Activated naive CD8-positive, alpha-beta T cell treated with anti-CD3 and anti-CD28 coated beads, Interleukin-2, amount 50 U/mL, for 24 hours (primary cell): ENCODE measurements at regions not wholly inside any gene's neighbourhood (a gene's known extent, or its start where the extent isn't known, plus 50 kb on each side); places are given as distances from the start of the nearest gene placed in this dataset.
"Not testable (repeated sequence)": the region's sequence is repeated elsewhere in the genome, so short reads cannot be mapped to it uniquely, and the experiment has no call there.

ENCODE experiments used
- ATAC-seq: fragments of 150-1000 bp; cut with Tn5 transposase; one replicate; pipeline ENCODE4 v1.10.0; 2021
- DNase-seq: peaks from one replicate; pipeline ENCODE4 v3.0.0; 2021
- H3K27ac Mint-ChIP-seq: one replicate; pipeline ENCODE4 v1.8.0; 2021; ENCODE audit warnings: mild to moderate bottlenecking, mixed read lengths
- H3K27me3 Mint-ChIP-seq: one replicate; pipeline ENCODE4 v1.8.0; 2021; ENCODE audit warnings: mixed read lengths
- H3K36me3 Mint-ChIP-seq: one replicate; pipeline ENCODE4 v1.8.0; 2021; ENCODE audit warnings: low read depth, mixed read lengths
- H3K4me1 Mint-ChIP-seq: one replicate; pipeline ENCODE4 v1.8.0; 2021; ENCODE audit warnings: mixed read lengths
- H3K4me3 Mint-ChIP-seq: one replicate; pipeline ENCODE4 v1.8.0; 2021; ENCODE audit warnings: mild to moderate bottlenecking, moderate library complexity, mixed read lengths
- H3K9me3 Mint-ChIP-seq: one replicate; pipeline ENCODE4 v1.8.0; 2021; ENCODE audit warnings: mixed read lengths

DNA sequence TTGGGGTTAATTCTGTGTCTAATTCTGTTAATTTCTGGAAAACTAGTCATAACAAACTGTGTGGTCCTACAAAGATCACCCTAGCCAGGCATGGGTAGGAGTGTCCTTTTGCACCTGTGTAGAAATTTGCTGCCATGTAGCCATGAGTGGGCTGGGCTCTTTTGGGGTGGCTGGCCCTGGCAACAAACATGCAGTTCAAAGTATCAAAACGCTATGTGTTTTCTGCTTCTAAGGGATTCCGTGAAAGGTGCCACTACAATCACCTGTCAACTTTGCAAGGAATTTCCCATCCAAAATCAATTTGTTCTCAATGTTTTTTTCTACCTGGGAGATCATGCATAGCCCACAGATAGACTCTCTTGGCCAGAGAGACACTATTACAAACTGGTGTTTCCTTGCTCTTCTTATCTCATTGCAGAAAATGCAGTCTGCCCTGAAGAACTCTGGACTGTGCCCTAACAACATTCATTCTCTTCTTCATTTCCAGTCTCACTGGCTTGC is 537.7 kb upstream of the ID2 start:
- Mint-ChIP-seq H3K4me3 (no peak overlapping the region), H3K4me1 (peaks cover 4% of the 10 kb centered on the region), H3K9me3 (no peaks in the 10 kb centered on the region), H3K27me3 (no peaks in the 10 kb centered on the region), H3K36me3 (no peaks in the 10 kb centered on the region), H3K27ac (no peak overlapping the region)
- DNase-seq: no peak
- no peak for ATAC-seq

DNA sequence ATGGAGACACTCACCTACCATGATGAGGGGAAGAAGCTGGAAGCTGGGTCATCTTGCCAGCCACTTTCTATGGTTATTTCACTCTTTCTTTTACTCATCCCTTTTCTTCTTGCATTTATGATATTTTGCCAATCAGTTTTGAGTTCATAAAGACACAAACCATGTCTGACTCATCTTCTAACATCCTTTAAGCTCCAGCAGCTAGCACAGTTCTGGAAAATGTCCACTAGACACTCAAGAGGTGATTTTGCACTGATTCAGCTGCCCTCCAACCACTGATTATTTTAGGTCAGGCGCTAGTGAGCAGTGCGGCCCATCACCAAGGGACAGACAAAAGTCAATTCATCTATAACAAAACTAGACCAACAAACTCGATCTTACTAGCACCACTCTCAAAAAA is 537.1 kb upstream of the ID2 start:
- no peak for ATAC-seq
- Mint-ChIP-seq H3K36me3 (no peaks in the 10 kb centered on the region), H3K27me3 (no peaks in the 10 kb centered on the region), H3K4me3 (no peak overlapping the region), H3K27ac (no peak overlapping the region), H3K9me3 (no peaks in the 10 kb centered on the region), H3K4me1 (peaks cover 4% of the 10 kb centered on the region)
- no peak for DNase-seq

DNA sequence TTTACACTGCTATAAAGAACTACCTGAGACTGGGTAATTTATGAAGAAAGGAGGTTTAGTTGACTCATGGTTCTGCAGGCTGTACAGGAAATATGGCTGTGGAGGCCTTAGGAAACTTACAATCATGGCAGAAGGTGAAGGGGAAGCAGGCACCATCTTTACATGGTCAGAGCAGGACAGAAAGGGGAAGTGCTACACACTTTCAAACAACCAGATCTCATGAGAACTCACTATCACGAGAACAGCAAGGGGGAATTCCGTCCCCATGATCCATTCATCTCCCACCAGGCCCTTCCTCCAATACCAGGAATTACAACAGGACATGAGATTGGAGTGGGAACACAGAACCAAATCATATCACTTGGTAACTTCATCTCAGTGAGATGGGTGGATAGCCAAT is 536.5 kb upstream of the ID2 start:
- DNase-seq, H3K4me1 Mint-ChIP-seq, ATAC-seq, H3K36me3 Mint-ChIP-seq, H3K9me3 Mint-ChIP-seq, H3K27ac Mint-ChIP-seq, H3K27me3 Mint-ChIP-seq, H3K4me3 Mint-ChIP-seq: not testable (repeated sequence)

DNA sequence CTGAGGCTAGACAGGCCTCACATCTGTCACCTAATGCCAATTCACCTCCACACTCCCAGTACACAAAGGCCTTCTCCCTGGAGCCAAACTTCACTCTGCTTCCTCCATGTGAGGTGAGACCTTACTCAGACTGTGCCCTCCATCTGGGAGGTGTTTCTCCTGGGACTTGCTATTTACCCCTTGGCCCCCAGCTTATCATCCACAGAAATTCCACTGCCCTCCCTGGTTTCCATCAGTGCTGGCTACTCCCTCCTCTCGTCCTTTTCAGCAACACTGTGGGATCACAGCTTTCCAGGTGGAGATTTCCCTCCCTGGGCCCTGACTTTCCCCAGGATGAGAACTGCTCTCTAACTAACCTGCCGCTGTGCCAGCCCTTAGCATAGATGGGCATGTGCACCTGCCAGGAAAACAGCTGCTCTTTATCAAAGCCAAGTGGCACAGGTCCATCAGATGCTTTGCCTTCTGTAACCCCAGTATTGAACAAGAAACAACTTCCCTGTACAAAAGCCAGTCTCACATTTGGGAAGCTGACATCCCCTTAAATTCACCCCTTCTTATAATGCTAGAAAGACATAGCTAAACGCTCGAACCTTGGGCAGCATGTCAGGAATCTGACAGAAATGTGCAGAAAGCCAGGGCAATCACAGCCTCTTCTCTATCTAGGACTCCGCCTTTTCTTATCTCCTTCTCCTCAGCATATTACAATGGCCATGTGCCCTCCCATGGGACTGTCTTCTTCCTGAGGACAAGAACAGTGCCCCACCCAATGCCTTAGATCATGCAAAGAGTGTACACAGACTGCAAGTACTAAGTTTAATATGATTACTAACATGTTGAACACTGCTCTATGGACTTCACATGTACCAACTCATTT is 535.5 kb upstream of the ID2 start:
- no peak overlapping the region for H3K4me3 Mint-ChIP-seq
- no peaks in the 10 kb centered on the region for H3K27me3 Mint-ChIP-seq
- ATAC-seq: no peak
- H3K9me3 Mint-ChIP-seq: no peaks in the 10 kb centered on the region
- H3K4me1 Mint-ChIP-seq: peaks cover 4% of the 10 kb centered on the region
- no peak for DNase-seq
- H3K36me3 Mint-ChIP-seq: no peaks in the 10 kb centered on the region
- no peak overlapping the region for H3K27ac Mint-ChIP-seq

DNA sequence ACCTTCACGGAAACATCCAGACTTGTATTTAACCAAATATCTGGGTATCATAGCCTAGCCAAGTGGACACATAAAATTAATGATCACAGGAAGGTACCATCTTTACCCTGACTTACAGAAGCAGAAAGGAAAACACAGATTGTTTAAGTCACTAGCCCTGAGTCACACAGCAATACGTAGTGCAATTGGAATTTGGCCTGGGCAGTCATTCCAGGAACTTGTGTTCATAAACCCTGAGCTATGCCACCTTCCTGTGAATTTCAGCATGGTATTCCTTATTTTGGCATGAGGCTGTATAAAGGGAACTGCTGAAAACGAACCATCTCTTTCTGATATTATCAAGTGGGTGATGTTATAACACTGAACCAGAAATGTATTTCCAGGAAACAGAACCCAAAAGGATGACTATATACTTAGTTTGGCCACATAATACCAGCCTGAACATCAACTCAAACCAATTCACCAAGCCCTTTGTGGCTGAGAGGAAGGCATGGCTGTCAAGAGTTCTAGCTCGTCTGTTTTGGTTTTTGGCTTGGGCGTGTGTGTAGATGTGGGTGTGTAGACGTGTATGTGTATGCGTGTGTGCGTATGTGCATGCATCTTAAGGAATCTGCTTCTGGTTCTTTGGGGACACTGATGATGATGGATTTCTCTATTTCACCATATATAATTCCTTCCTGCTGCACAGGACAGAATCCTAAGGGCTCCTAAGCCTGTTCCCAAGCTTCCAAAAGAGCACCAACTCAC is 533.4 kb upstream of the ID2 start:
- Mint-ChIP-seq H3K4me1 (peaks cover 18% of the 10 kb centered on the region), H3K36me3 (no peaks in the 10 kb centered on the region)

DNA sequence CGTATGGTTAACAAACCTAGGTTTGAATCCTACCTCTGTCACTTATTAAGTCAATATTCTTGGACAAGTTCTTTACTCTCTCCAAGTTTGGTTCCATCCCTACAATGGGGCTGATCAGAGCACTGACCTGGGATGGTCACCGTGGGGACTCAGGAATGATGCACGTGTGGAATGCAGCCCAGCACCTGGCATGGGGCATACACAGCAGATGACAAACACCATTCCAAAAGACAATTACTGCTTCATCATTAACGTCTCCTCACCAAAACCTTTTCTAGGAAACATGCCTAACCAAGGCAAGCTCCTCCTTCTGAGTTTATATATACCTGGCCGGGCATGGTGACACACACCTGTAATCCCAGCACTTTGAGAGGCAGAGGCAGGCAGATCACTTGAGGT is 532.9 kb upstream of the ID2 start:
- Mint-ChIP-seq H3K9me3 (peaks cover 7% of the 10 kb centered on the region), H3K27me3 (no peaks in the 10 kb centered on the region), H3K36me3 (no peaks in the 10 kb centered on the region), H3K4me3 (no peak overlapping the region), H3K4me1 (peaks cover 22% of the 10 kb centered on the region), H3K27ac (no peak overlapping the region)
- DNase-seq: no peak
- no peak for ATAC-seq

More for the DNA sequence above, 533.4 kb upstream of the ID2 start:
- Mint-ChIP-seq H3K27me3 (no peaks in the 10 kb centered on the region), H3K27ac (no peak overlapping the region), H3K4me3 (no peak overlapping the region), H3K9me3 (peaks cover 2% of the 10 kb centered on the region)
- DNase-seq: no peak
- ATAC-seq: peak; percentile 40

DNA sequence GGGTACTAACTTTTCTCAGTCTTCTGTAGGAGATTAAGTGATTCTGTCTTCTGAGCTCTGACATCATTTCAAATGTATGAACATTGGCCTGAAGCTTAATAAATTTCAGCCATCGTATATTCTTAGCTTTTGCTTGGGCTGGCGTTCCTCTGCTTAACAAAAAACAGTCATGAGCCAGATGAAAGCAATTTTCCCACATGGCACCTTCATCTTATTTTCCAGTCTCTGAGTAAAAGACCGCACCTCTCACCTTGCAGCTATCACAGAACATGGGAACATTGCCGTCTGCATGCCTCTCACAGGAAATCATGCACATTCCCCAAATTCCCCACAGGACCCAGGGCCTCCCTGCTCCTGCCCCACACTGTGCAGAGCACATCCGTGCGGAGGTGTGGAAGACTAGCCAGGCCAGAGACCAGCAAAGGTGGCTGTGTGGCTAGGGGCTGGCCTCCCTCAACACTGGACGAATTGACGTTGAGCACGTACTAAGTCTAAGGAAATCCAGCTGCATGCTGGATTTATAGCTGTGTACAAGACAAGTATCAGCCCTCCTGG is 531.8 kb upstream of the ID2 start:
- H3K4me3 Mint-ChIP-seq: no peak overlapping the region
- ATAC-seq (no peak), DNase-seq (no peak)
- H3K36me3 Mint-ChIP-seq: peaks cover 5% of the 10 kb centered on the region
- H3K4me1 Mint-ChIP-seq: peaks cover 28% of the 10 kb centered on the region
- H3K9me3 Mint-ChIP-seq: peaks cover 15% of the 10 kb centered on the region
- no peaks in the 10 kb centered on the region for H3K27me3 Mint-ChIP-seq
- no peak overlapping the region for H3K27ac Mint-ChIP-seq

DNA sequence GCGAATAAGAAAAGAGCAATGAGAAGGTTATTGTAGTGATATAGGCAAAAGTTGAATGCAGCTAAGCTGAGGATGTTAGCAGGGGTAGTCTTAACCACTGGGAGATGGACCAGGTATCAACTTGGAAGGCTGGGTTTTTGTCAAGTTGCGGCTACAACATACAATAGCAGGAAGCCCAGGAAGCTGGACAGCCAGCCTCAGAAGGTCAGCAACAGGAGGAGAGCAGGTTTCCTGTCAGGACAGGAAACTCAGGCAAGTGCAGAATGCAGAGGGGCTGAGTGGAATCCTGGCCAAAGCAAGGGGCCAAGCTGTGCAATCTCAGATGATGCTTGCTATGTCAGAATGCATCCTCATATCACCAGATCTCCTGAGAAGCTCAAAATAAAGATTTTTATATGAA is 530.0 kb upstream of the ID2 start:
- no peaks in the 10 kb centered on the region for H3K27me3 Mint-ChIP-seq
- no peak overlapping the region for H3K4me3 Mint-ChIP-seq
- peaks cover 9% of the 10 kb centered on the region for H3K36me3 Mint-ChIP-seq
- ATAC-seq: no peak
- no peak overlapping the region for H3K27ac Mint-ChIP-seq
- no peak for DNase-seq
- peaks cover 37% of the 10 kb centered on the region for H3K4me1 Mint-ChIP-seq
- peaks cover 30% of the 10 kb centered on the region for H3K9me3 Mint-ChIP-seq

DNA sequence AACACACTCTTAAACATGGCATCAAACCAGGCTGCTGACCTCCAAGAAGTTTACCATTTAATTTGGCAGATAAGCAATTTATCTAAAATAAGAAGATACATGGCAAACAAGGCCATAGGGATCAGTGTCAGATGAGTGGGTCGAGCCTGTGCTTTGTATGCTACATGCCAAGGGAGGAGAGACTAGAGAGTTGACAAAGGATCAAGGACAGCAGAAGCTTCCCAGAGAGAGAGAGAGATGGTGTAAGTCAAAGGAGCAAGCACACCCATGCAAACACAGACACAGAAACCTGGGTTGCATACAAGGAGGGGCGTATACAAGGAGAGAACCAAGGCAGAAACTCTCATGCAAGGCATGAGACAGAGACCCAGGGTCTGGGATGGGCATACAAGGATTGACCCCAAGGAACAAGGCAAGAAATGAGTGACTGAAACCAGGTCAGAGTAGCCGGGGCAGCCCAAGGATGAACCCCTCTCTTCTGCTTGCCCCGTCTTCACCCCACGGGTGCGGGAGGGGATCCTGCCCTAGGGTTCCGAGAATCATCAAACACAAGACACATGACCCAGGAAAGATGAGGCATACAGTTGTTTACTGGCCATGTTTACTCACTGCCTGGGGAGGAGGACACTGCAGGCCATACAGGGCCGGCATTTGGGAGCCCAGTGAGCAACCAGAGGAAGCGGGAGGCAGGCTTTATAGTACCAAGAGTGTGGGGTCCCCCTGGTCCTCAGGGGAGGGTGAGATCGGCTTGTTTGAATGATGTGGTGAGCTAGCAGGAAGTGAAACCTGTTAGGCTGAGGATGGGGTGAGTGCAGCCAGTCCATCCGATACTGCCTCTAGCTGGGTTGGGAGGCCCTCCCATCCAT is 529.2 kb upstream of the ID2 start:
- ATAC-seq (no peak), DNase-seq (no peak)
- Mint-ChIP-seq H3K36me3 (peaks cover 9% of the 10 kb centered on the region), H3K27me3 (no peaks in the 10 kb centered on the region), H3K27ac (no peak overlapping the region), H3K4me1 (peaks cover 37% of the 10 kb centered on the region), H3K4me3 (no peak overlapping the region), H3K9me3 (peaks cover 30% of the 10 kb centered on the region)

DNA sequence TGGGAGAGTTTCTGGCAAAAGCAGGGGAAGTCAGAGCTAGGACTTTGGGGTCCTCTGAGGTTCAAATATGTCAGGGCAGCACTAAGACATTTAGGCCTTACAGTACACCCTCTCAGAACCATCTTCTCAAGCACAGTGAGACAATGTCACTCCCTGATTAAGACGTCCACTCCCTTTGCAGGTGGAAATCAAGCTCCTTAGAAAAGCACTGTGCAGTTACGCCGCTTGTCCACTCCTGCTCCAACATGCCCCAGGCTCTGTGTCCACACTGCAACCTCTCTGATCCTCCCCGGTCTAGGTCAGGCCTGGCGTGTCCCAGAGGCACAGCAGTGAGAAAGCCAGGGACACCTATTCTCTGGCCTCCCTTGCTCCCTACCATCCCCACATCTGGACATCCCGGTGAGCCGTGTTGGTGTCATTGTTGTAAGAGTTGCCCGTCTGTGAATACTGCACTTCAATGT is 528.6 kb upstream of the ID2 start:
- Mint-ChIP-seq H3K4me1 (peaks cover 37% of the 10 kb centered on the region), H3K36me3 (peaks cover 9% of the 10 kb centered on the region), H3K4me3 (no peak overlapping the region), H3K27me3 (no peaks in the 10 kb centered on the region), H3K27ac (no peak overlapping the region), H3K9me3 (peaks cover 30% of the 10 kb centered on the region)
- ATAC-seq: no peak
- DNase-seq: no peak

DNA sequence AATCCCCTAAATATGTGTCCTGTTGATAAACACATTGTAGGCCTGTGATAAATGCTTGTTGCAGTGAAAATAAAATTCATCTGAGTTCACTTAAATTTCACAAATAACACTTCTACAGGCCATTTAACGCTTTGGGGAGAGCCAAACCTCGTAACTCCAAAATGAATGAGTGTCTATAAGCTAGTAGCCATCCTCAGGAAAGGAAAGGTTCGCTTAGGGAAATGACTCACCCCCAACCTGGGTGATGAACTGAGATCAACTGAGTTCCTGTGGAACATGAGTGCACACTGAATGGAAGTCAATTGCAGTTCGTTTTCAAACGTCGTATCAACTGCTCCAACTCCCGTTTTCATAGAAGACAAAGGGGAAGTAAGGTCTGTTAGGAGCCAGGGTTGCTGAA is 527.6 kb upstream of the ID2 start:
- ATAC-seq: peak; percentile 26
- Mint-ChIP-seq H3K36me3 (peaks cover 9% of the 10 kb centered on the region), H3K27me3 (no peaks in the 10 kb centered on the region), H3K4me3 (no peak overlapping the region), H3K27ac (peak overlapping the region; percentile 82), H3K4me1 (peaks cover 37% of the 10 kb centered on the region), H3K9me3 (peaks cover 30% of the 10 kb centered on the region)
- no peak for DNase-seq

DNA sequence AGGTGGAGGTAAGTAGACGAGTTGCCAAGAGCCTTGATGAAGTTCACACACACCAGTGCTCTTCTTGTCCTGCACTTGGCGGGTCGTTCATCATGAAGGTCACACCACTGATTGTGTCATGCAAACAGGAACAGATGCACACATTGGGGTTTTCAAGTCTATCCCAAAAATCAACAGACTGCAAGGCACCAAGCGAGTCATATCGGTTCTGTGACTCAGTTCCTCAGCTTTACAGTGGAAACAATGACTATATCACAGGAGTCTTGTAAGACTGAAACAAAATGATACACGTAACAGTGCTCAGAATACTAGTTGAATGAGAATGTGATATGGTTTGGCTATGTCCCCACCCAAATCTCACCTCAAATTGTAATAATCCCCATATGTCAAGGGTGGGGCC is 526.9 kb upstream of the ID2 start:
- peak; percentile 91 for ATAC-seq
- peak overlapping the region; percentile 82 for H3K27ac Mint-ChIP-seq
- peaks cover 9% of the 10 kb centered on the region for H3K36me3 Mint-ChIP-seq
- no peaks in the 10 kb centered on the region for H3K27me3 Mint-ChIP-seq
- DNase-seq: peak; percentile 33
- H3K9me3 Mint-ChIP-seq: peaks cover 30% of the 10 kb centered on the region
- no peak overlapping the region for H3K4me3 Mint-ChIP-seq
- H3K4me1 Mint-ChIP-seq: peaks cover 37% of the 10 kb centered on the region

DNA sequence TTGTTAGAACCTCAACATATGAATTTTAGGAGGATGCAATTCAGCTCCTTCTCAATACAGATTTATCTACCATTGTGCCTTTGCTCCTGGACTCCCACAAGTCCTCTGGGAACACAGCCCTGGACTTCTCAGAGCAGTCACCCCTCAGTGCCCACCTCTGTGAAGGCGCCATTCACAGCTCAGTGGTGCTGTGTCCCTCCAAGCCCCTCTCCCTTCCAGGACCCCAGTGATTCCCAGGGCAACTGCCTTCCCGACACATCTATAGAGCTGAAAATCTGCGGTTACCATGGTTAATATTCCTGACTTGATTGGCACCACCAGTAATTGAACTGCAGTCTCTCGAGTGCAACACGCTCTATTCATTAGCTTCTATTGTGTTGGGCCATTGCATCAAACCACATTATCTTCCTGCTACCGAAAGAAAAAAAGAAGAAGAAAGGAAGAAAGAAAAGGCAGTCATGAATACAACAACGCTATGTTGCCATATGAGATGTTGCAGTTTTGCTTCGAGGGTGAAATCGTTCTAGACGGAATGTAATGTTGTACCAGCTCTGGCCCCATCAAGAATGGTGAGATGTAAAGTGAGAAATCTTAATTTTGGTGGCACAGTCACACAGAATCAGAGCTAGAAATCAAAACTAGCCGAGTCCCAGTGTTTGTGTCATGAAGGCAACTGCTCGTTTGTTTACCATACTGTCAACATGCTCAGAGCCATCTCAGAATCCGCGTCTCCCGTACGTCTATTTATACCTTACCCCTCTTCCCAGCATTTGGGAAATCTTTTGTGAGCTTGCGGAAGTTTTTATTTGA is 524.0 kb upstream of the ID2 start:
- ATAC-seq (no peak), DNase-seq (no peak)
- no peak overlapping the region for H3K4me3 Mint-ChIP-seq
- peaks cover 28% of the 10 kb centered on the region for H3K4me1 Mint-ChIP-seq
- no peaks in the 10 kb centered on the region for H3K27me3 Mint-ChIP-seq
- no peak overlapping the region for H3K27ac Mint-ChIP-seq
- peaks cover 30% of the 10 kb centered on the region for H3K9me3 Mint-ChIP-seq
- H3K36me3 Mint-ChIP-seq: peaks cover 9% of the 10 kb centered on the region
